H9 (cell line): ENCODE measurements at regions not wholly inside any gene's neighbourhood (a gene's known extent, or its start where the extent isn't known, plus 50 kb on each side); places are given as distances from the start of the nearest gene placed in this dataset.

Experiments
- DNase-seq: peaks from one replicate; pipeline ENCODE4 v3.0.0-alpha.2; 2017
- H2AFZ ChIP-seq: one replicate; pipeline ENCODE4 v1.6.1; 2013; ENCODE audit warnings: mild to moderate bottlenecking, low read length, control low read depth, moderate library complexity
- H2AK5ac ChIP-seq: 2 replicates; pipeline ENCODE4 v1.6.1; 2013; ENCODE audit warnings: low read length, control low read depth, mixed read lengths; ENCODE audit not compliant: insufficient read length
- H2BK120ac ChIP-seq: one replicate; pipeline ENCODE4 v1.6.1; 2013; ENCODE audit warnings: low read depth, mild to moderate bottlenecking, low read length, control low read depth, inconsistent platforms; ENCODE audit not compliant: poor library complexity, severe bottlenecking
- H2BK12ac ChIP-seq: 2 replicates; pipeline ENCODE4 v1.6.1; 2013; ENCODE audit warnings: low read length, control low read depth, mixed read lengths, low read depth; ENCODE audit not compliant: insufficient read length
- H2BK15ac ChIP-seq: 2 replicates; pipeline ENCODE4 v1.6.1; 2013; ENCODE audit warnings: low read depth, low read length, control low read depth
- H2BK20ac ChIP-seq: one replicate; pipeline ENCODE4 v1.6.1; 2013; ENCODE audit warnings: low read depth, mild to moderate bottlenecking, low read length, control low read depth, inconsistent platforms; ENCODE audit not compliant: poor library complexity, severe bottlenecking
- H2BK5ac ChIP-seq: 2 replicates; pipeline ENCODE4 v1.6.1; 2013; ENCODE audit warnings: low read length, control low read depth, mixed read lengths; ENCODE audit not compliant: insufficient read length
- H3K14ac ChIP-seq: 2 replicates; pipeline ENCODE4 v1.6.1; 2013; ENCODE audit warnings: low read length, control low read depth; ENCODE audit not compliant: insufficient read depth
- H3K18ac ChIP-seq: 2 replicates; pipeline ENCODE4 v1.6.1; 2013; ENCODE audit warnings: low read depth, mild to moderate bottlenecking, mixed read lengths, low read length, control low read depth; ENCODE audit not compliant: insufficient read length
- H3K23ac ChIP-seq: 2 replicates; pipeline ENCODE4 v1.6.1; 2013; ENCODE audit warnings: low read length, control low read depth, mixed read lengths, low read depth; ENCODE audit not compliant: insufficient read length
- H3K23me2 ChIP-seq: 2 replicates; pipeline ENCODE4 v1.6.1; 2013; ENCODE audit warnings: low read depth, mild to moderate bottlenecking, mixed read lengths, low read length, control low read depth; ENCODE audit not compliant: insufficient read length, poor library complexity, severe bottlenecking
- H3K27ac ChIP-seq: 2 replicates; pipeline ENCODE4 v1.5.1; 2013; ENCODE audit warnings: low read length, control low read depth, mixed read lengths, low read depth; ENCODE audit not compliant: insufficient read length
- H3K27me3 ChIP-seq: 2 replicates; pipeline ENCODE4 v1.6.1; 2013; ENCODE audit warnings: low read length, control low read depth, inconsistent platforms; ENCODE audit not compliant: insufficient read depth
- H3K4ac ChIP-seq: 2 replicates; pipeline ENCODE4 v1.6.1; 2013; ENCODE audit warnings: low read depth, mild to moderate bottlenecking, control low read depth, inconsistent platforms, low read length, moderate library complexity
- H3K4me1 ChIP-seq: 2 replicates; pipeline ENCODE4 v1.6.1; 2013; ENCODE audit warnings: low read length, control low read depth, inconsistent platforms; ENCODE audit not compliant: insufficient read depth
- H3K4me2 ChIP-seq: 2 replicates; pipeline ENCODE4 v1.6.1; 2013; ENCODE audit warnings: low read length, control low read depth, mixed read lengths; ENCODE audit not compliant: insufficient read length, insufficient read depth
- H3K56ac ChIP-seq: 2 replicates; pipeline ENCODE4 v1.6.1; 2013; ENCODE audit warnings: low read depth, mild to moderate bottlenecking, mixed read lengths, low read length, control low read depth; ENCODE audit not compliant: insufficient read length
- H3K79me1 ChIP-seq: 2 replicates; pipeline ENCODE4 v1.6.1; 2013; ENCODE audit warnings: low read depth, mild to moderate bottlenecking, moderate library complexity, low read length, control low read depth, inconsistent platforms; ENCODE audit not compliant: insufficient read depth, poor library complexity, severe bottlenecking
- H3K79me2 ChIP-seq: 2 replicates; pipeline ENCODE4 v1.6.1; 2013; ENCODE audit warnings: low read length, control low read depth, inconsistent platforms; ENCODE audit not compliant: insufficient read depth
- H3K9ac ChIP-seq: 2 replicates; pipeline ENCODE4 v1.6.1; 2013; ENCODE audit warnings: low read length, control low read depth, mixed read lengths; ENCODE audit not compliant: insufficient read length; ENCODE audit errors: extremely low read depth
- H3K9me3 ChIP-seq: one replicate; pipeline ENCODE4 v1.6.1; 2013; ENCODE audit warnings: low read depth, low read length, inconsistent platforms; ENCODE audit not compliant: control insufficient read depth
- H3T11ph ChIP-seq: one replicate; pipeline ENCODE4 v1.6.1; 2013; ENCODE audit warnings: mild to moderate bottlenecking, low read length, control low read depth, inconsistent platforms
- H4K20me1 ChIP-seq: one replicate; pipeline ENCODE4 v1.6.1; 2013; ENCODE audit not compliant: control insufficient read depth, insufficient read length, insufficient read depth
- H4K5ac ChIP-seq: 2 replicates; pipeline ENCODE4 v1.6.1; 2013; ENCODE audit warnings: low read depth, mild to moderate bottlenecking, mixed read lengths, low read length, control low read depth; ENCODE audit not compliant: insufficient read length
- H4K8ac ChIP-seq: replicated peaks from 2 replicates; pipeline ENCODE4 v1.6.1; 2013; ENCODE audit warnings: low read length, control low read depth, mixed read lengths, low read depth; ENCODE audit not compliant: insufficient read length
- H4K91ac ChIP-seq: 2 replicates; pipeline ENCODE4 v1.6.1; 2013; ENCODE audit warnings: low read depth, mild to moderate bottlenecking, moderate library complexity, mixed read lengths, low read length, control low read depth; ENCODE audit not compliant: insufficient read length
- H3K27ac Mint-ChIP-seq, 3 experiments: 2 replicates in 2 of 3; 3 replicates in 1 of 3; pipeline ENCODE4 v1.8.0; 2020 to 2021; ENCODE audit warnings: mixed read lengths in 3 of 3, mild to moderate bottlenecking in 1 of 3, moderate library complexity in 1 of 3
- H3K27me3 Mint-ChIP-seq: 2 replicates; pipeline ENCODE4 v1.8.0; 2021; ENCODE audit warnings: low read depth, mild to moderate bottlenecking, moderate library complexity, mixed read lengths
- H3K36me3 Mint-ChIP-seq, 3 experiments: 2 replicates in 2 of 3; 3 replicates in 1 of 3; pipeline ENCODE4 v1.8.0; 2020 to 2021; ENCODE audit warnings: low read depth in 3 of 3, mixed read lengths in 3 of 3; ENCODE audit not compliant: insufficient read depth in 1 of 3
- H3K4me1 Mint-ChIP-seq, 2 experiments: 2 replicates each; pipeline ENCODE4 v1.8.0; 2020; ENCODE audit warnings: mixed read lengths in 2 of 2
- H3K4me3 Mint-ChIP-seq, 2 experiments: 2 replicates in 1 of 2; 3 replicates in 1 of 2; pipeline ENCODE4 v1.8.0; 2020 to 2021; ENCODE audit warnings: mild to moderate bottlenecking in 2 of 2, mixed read lengths in 2 of 2, moderate library complexity in 1 of 2
- H3K9me3 Mint-ChIP-seq, 2 experiments: 2 replicates in 1 of 2; 3 replicates in 1 of 2; pipeline ENCODE4 v1.8.0; 2020; ENCODE audit warnings: mild to moderate bottlenecking in 2 of 2, mixed read lengths in 2 of 2, moderate library complexity in 1 of 2
- WGBS: extraction: QIAGEN DNeasy Blood & Tissue Kit; methylation state at CpG from one replicate; pipeline ENCODE4 v1.1.7; 2013; ENCODE audit warnings: missing lambda C conversion rate, low lambda C conversion rate, mixed read lengths; ENCODE audit not compliant: insufficient read length; ENCODE audit errors: extremely low coverage; 5-methylcytosine and 5-hydroxymethylcytosine counted together
- TF ChIP-seq, protein P1 (sequence below): fragments of 200-600 bp; sonication (generic); conservative IDR thresholded peaks from 3 replicates; pipeline ENCODE4 v1.8.0; 2021; ENCODE audit warnings: antibody characterized with exemption, mild to moderate bottlenecking

DNA sequence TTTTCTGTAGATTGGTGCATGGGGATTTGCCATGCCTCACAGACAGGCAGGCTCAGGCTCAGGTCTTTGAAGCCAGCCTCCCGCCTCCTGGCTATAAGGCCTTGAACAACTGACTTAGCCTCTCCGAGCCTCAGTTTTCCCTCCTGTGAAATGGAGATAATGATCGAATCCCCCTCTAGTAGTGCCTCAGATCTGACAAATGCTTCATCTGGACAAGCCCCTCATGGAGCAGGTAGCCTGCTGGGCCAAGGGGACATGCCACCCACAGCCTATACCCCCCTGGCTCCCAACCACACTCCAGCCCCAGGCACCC, 68.1 kb upstream of the LCTL start:
- H3K9me3 Mint-ChIP-seq: no peaks in the 10 kb centered on the region
- no peak overlapping the region for H2AK5ac ChIP-seq
- H3K56ac ChIP-seq: no peak overlapping the region
- TF ChIP-seq, protein P1, sequence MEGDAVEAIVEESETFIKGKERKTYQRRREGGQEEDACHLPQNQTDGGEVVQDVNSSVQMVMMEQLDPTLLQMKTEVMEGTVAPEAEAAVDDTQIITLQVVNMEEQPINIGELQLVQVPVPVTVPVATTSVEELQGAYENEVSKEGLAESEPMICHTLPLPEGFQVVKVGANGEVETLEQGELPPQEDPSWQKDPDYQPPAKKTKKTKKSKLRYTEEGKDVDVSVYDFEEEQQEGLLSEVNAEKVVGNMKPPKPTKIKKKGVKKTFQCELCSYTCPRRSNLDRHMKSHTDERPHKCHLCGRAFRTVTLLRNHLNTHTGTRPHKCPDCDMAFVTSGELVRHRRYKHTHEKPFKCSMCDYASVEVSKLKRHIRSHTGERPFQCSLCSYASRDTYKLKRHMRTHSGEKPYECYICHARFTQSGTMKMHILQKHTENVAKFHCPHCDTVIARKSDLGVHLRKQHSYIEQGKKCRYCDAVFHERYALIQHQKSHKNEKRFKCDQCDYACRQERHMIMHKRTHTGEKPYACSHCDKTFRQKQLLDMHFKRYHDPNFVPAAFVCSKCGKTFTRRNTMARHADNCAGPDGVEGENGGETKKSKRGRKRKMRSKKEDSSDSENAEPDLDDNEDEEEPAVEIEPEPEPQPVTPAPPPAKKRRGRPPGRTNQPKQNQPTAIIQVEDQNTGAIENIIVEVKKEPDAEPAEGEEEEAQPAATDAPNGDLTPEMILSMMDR: no peak
- H3T11ph ChIP-seq: no peak overlapping the region
- H3K9me3 ChIP-seq: no peaks in the 10 kb centered on the region
- no peak overlapping the region for H3K27ac ChIP-seq
- H3K36me3 Mint-ChIP-seq: no peaks in the 10 kb centered on the region
- H3K4me1 Mint-ChIP-seq: peaks cover 43 to 58% of the 10 kb centered on the region in 2 experiments
- no peak overlapping the region for H4K5ac ChIP-seq
- no peak overlapping the region for H2BK20ac ChIP-seq
- H3K23me2 ChIP-seq: no peaks in the 10 kb centered on the region
- WGBS: no CpG with 5 or more reads among the region's 3 CpGs
- no peak overlapping the region for H3K18ac ChIP-seq
- H4K8ac ChIP-seq: no peak overlapping the region
- H2AFZ ChIP-seq: no peak overlapping the region
- H4K20me1 ChIP-seq: no peaks in the 10 kb centered on the region
- no peak overlapping the region for H3K27ac Mint-ChIP-seq
- H3K27me3 Mint-ChIP-seq: no peaks in the 10 kb centered on the region; the same call in 1 of the 2 replicates
- no peaks in the 10 kb centered on the region for H3K4me1 ChIP-seq
- H3K23ac ChIP-seq: no peak overlapping the region
- no peak overlapping the region for H4K91ac ChIP-seq
- H2BK120ac ChIP-seq: no peak overlapping the region
- DNase-seq: no peak
- H3K4me3 Mint-ChIP-seq: no peak overlapping the region
- H3K14ac ChIP-seq: no peak overlapping the region
- no peak overlapping the region for H3K4ac ChIP-seq
- no peak overlapping the region for H2BK5ac ChIP-seq
- no peak overlapping the region for H2BK12ac ChIP-seq
- H3K79me1 ChIP-seq: no peaks in the 10 kb centered on the region
- H3K79me2 ChIP-seq: no peaks in the 10 kb centered on the region
- H3K4me2 ChIP-seq: no peak overlapping the region
- H3K27me3 ChIP-seq: no peaks in the 10 kb centered on the region
- H3K9ac ChIP-seq: no peak overlapping the region
- no peak overlapping the region for H2BK15ac ChIP-seq
